K562 (cell line): ENCODE measurements at regions not wholly inside any gene's neighbourhood (a gene's known extent, or its start where the extent isn't known, plus 50 kb on each side); places are given as distances from the start of the nearest gene placed in this dataset.
"Not testable (repeated sequence)": the region's sequence is repeated elsewhere in the genome, so short reads cannot be mapped to it uniquely, and the experiment has no call there.

Source experiments
- ATAC-seq: fragments of 200-7000 bp; cut with Tn5 transposase; 3 replicates; pipeline ENCODE4 v1.9.1; 2020; ENCODE audit warnings: moderate library complexity
- BruUV-seq: library from RNA; stranded (reverse); fragments of 400-500 nt; replicated peaks from 2 replicates; lab custom pipeline; 2021; lab: Mats Ljungman, UMichigan
- CTCF ChIA-PET: fragments of 300-600 bp; formaldehyde crosslinking; extraction: SDS; loops from one replicate; lab custom pipeline; 2021; ENCODE audit warnings: low intra/inter-chr PET ratio; lab: Yijun Ruan, JAX
- POLR2A ChIA-PET: fragments of 300-600, 350-650 bp; sonication (Branson Sonifier 250); formaldehyde crosslinking; extraction: SDS; loops from one replicate; lab custom pipeline; 2021; ENCODE audit warnings: antibody characterized with exemption, inconsistent platforms; lab: Yijun Ruan, JAX
- DNase-seq, 4 experiments: peaks; one replicate each; pipeline versions ENCODE4 v3.0.0 to v3.0.0-alpha.2; 2011 to 2018; ENCODE audit warnings: low spot score in 3 of 4, mixed read lengths in 3 of 4; ENCODE audit errors: extremely low read depth in 1 of 4
- FAIRE-seq: peaks from 2 replicates; lab custom pipeline; 2011; peaks lifted over from hg19 to GRCh38; lab: Jason Lieb, UNC
- H2AFZ ChIP-seq: 2 replicates; pipeline ENCODE4 v1.6.0; 2011; ENCODE audit warnings: low read depth, low read length, control low read depth, inconsistent platforms
- H3K27ac ChIP-seq: fragments of 200-600 bp; 3 replicates; pipeline ENCODE4 v1.8.0; 2011; ENCODE audit warnings: low read depth, mild to moderate bottlenecking, control low read depth, inconsistent platforms, low read length, moderate library complexity, mixed read lengths; ENCODE audit errors: extremely low read depth
- H3K27me3 ChIP-seq, 2 experiments: fragments of 300-600 bp in 1 of 2; 2 replicates in 1 of 2; 3 replicates in 1 of 2; pipeline versions ENCODE4 v1.6.0 to v1.8.0; 2011; ENCODE audit warnings: inconsistent platforms in 2 of 2, low read length in 2 of 2, mild to moderate bottlenecking in 1 of 2, mixed read lengths in 1 of 2, moderate library complexity in 1 of 2; ENCODE audit not compliant: control insufficient read depth in 2 of 2, insufficient read depth in 2 of 2
- H3K36me3 ChIP-seq: fragments of 300-600 bp; 3 replicates; pipeline ENCODE4 v1.8.0; 2011; ENCODE audit warnings: mild to moderate bottlenecking, low read length, inconsistent platforms; ENCODE audit not compliant: control insufficient read depth, insufficient read depth
- H3K4me1 ChIP-seq, 2 experiments: fragments of 200-600 bp in 1 of 2; replicated peaks in 1 of 2; 2 replicates in 1 of 2; 3 replicates in 1 of 2; pipeline versions ENCODE4 v1.5.1 to v1.8.0; 2011; ENCODE audit warnings: inconsistent platforms in 2 of 2, low read length in 2 of 2, mild to moderate bottlenecking in 1 of 2, mixed read lengths in 1 of 2, moderate library complexity in 1 of 2; ENCODE audit not compliant: control insufficient read depth in 2 of 2, insufficient read depth in 2 of 2
- H3K4me2 ChIP-seq: 2 replicates; pipeline ENCODE4 v1.6.1; 2011; ENCODE audit warnings: low read length, control low read depth, inconsistent platforms, mixed read lengths; ENCODE audit not compliant: insufficient read depth
- H3K4me3 ChIP-seq: fragments of 200-600 bp; sonication (generic), shearing (Covaris generic); 2 replicates; pipeline ENCODE4 v1.5.1; 2016; ENCODE audit warnings: control low read depth, inconsistent platforms
- H3K79me2 ChIP-seq: fragments of 200-600 bp; 3 replicates; pipeline ENCODE4 v1.8.0; 2011; ENCODE audit warnings: low read length, inconsistent platforms; ENCODE audit not compliant: control insufficient read depth, insufficient read depth
- H3K9ac ChIP-seq, 2 experiments: 2 replicates each; pipeline versions ENCODE4 v1.6.0 to v1.6.1; 2011; ENCODE audit warnings: low read depth in 2 of 2, low read length in 2 of 2, control low read depth in 1 of 2, inconsistent platforms in 1 of 2, mild to moderate bottlenecking in 1 of 2, mixed read lengths in 1 of 2; ENCODE audit not compliant: insufficient read depth in 1 of 2
- H3K9me1 ChIP-seq: one replicate; pipeline ENCODE4 v1.6.0; 2011; ENCODE audit warnings: inconsistent platforms, mild to moderate bottlenecking, low read length, moderate library complexity; ENCODE audit not compliant: control insufficient read depth, insufficient read depth
- H3K9me3 ChIP-seq: replicated peaks from 2 replicates; pipeline ENCODE4 v1.5.1; 2011; ENCODE audit warnings: low read depth, low read length, inconsistent platforms; ENCODE audit not compliant: control insufficient read depth, insufficient read depth
- H4K20me1 ChIP-seq: replicated peaks from 2 replicates; pipeline ENCODE4 v1.6.1; 2011; ENCODE audit warnings: low read length, inconsistent platforms, mixed read lengths; ENCODE audit not compliant: control insufficient read depth, insufficient read depth
- COPS2 ChIP-seq: fragments of 450-650 bp; conservative IDR thresholded peaks from 2 replicates; pipeline ENCODE4 v1.6.1; 2016; ENCODE audit warnings: mild to moderate bottlenecking, moderate library complexity
- FOXJ3 ChIP-seq: sonication (generic); formaldehyde crosslinking; IDR thresholded peaks from 2 replicates; pipeline ENCODE4 v1.4.0; 2020; ENCODE audit warnings: mild to moderate bottlenecking, missing genetic modification reagents
- MTA2 ChIP-seq: fragments of 450-650 bp; IDR thresholded peaks from 2 replicates; pipeline ENCODE4 v1.6.1; 2016; ENCODE audit warnings: low read depth
- NCOA6 ChIP-seq: fragments of 450-650 bp; IDR thresholded peaks from 2 replicates; pipeline ENCODE4 v1.6.1; 2017; ENCODE audit warnings: mild to moderate bottlenecking
- PHB ChIP-seq: fragments of 250-450 bp; sonication (Bioruptor Pico); IDR thresholded peaks from 2 replicates; pipeline ENCODE4 v1.5.0; 2021
- TSC22D4 ChIP-seq: fragments of 450-650 bp; IDR thresholded peaks from 2 replicates; pipeline ENCODE4 v1.6.1; 2016; ENCODE audit warnings: missing genetic modification characterization, missing biosample characterization, control low read depth
- WGBS: fragments of 100-300 bp; shearing (Covaris generic); methylation state at CpG from one replicate; pipeline ENCODE4 v1.1.6; 2016; ENCODE audit warnings: low coverage, mixed read lengths; ENCODE audit not compliant: insufficient coverage; ENCODE audit errors: missing lambda C conversion rate; 5-methylcytosine and 5-hydroxymethylcytosine counted together
- in situ Hi-C: fragments of 300-500 bp; cut with MboI; formaldehyde crosslinking; loops from 4 replicates; pipeline ENCODE4 v1.15.0; 2018; ENCODE audit warnings: inconsistent platforms, mixed read lengths
- intact Hi-C: fragments of 100-400 bp; cut with micrococcal nuclease; formaldehyde crosslinking; loops from 2 replicates; pipeline ENCODE4 v1.14.2; 2022

GRCh38 chr7:80026766-80027165, 107.9 kb upstream of the GNAI1 start (continued):
- TF ChIP-seq PHB (CRISPR knock-in tag) (no peak), NCOA6 (no peak), MTA2 (no peak), COPS2 (no peak), FOXJ3 (CRISPR knock-in tag) (no peak), TSC22D4 (no peak)

GRCh38 chr7:80020277-80020676, 114.4 kb upstream of the GNAI1 start:
- ATAC-seq, BruUV-seq, H3K27ac ChIP-seq, intact Hi-C loops, DNase-seq, H3K9me1 ChIP-seq, H3K4me1 ChIP-seq, H2AFZ ChIP-seq, H3K4me2 ChIP-seq, in situ Hi-C loops, H3K27me3 ChIP-seq, H3K4me3 ChIP-seq, H3K9ac ChIP-seq, H3K9me3 ChIP-seq, H3K79me2 ChIP-seq, FAIRE-seq, H3K36me3 ChIP-seq, H4K20me1 ChIP-seq, POLR2A ChIA-PET, CTCF ChIA-PET: not testable (repeated sequence)
- 0% methylated on average over 5 of the region's 5 CpGs for WGBS

- FAIRE-seq, H3K9me1 ChIP-seq: not testable (repeated sequence)
- WGBS = 0% methylated on average over 4 of the region's 4 CpGs
These were observed 114.8 kb upstream of the GNAI1 start for GRCh38 chr7:80019809-80020207.

More at GRCh38 chr7:80019809-80020207, 114.8 kb upstream of the GNAI1 start:
- H3K27me3 ChIP-seq, H3K9me3 ChIP-seq, ATAC-seq, in situ Hi-C loops, BruUV-seq, H3K27ac ChIP-seq, DNase-seq, POLR2A ChIA-PET, H3K4me3 ChIP-seq, H2AFZ ChIP-seq, H3K9ac ChIP-seq, H3K79me2 ChIP-seq, H3K4me1 ChIP-seq, H4K20me1 ChIP-seq, H3K36me3 ChIP-seq, H3K4me2 ChIP-seq: not testable (repeated sequence)
- CTCF ChIA-PET = interaction anchor here (1.2 kb wide), 1 partner anchor 1886 kb away, joined by 3 read pairs; no protein-coding TSS in a partner anchor
- intact Hi-C loops = loop anchor here (5.0 to 10.0 kb wide), 2 partner anchors 1885 to 1998 kb away; no protein-coding TSS in a partner anchor
